Fibroblast of pulmonary artery (primary cell): ENCODE measurements at regions not wholly inside any gene's neighbourhood (a gene's known extent, or its start where the extent isn't known, plus 50 kb on each side); places are given as distances from the start of the nearest gene placed in this dataset.

Experiments used
- DNase-seq: peaks from one replicate; pipeline ENCODE4 v3.0.0-alpha.2; 2010; ENCODE audit warnings: low read depth
- H3K4me3 ChIP-seq: replicated peaks from 2 replicates; pipeline ENCODE4 v1.5.1; 2011; ENCODE audit warnings: low read depth, mild to moderate bottlenecking, control low read depth, low read length, moderate library complexity
- TF ChIP-seq, protein P1 (sequence below): IDR thresholded peaks from 2 replicates; pipeline ENCODE4 v1.5.1; 2011; ENCODE audit warnings: mild to moderate bottlenecking, control low read depth, low read length, inconsistent platforms; ENCODE audit errors: missing control alignments

DNA sequence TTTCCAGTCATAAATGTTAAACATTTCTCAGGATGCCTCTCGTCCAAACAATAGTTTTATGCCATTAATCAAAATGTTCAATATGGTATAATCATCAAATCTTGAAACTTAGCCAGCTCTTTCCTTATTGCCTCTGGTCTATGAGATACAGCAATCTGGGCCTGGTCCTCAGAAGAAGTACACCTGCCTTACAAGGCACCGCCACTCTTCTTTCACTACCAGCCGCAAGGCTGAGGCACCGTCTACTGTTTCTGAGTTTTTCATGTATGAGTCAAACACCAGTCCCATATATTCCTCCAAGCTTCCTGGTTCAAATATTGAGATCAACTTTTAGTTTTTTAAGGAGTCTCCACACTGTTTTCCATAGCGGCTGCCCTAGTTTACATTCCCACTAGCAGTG is 600.6 kb upstream of the FAT3 start:
- TF ChIP-seq, protein P1, sequence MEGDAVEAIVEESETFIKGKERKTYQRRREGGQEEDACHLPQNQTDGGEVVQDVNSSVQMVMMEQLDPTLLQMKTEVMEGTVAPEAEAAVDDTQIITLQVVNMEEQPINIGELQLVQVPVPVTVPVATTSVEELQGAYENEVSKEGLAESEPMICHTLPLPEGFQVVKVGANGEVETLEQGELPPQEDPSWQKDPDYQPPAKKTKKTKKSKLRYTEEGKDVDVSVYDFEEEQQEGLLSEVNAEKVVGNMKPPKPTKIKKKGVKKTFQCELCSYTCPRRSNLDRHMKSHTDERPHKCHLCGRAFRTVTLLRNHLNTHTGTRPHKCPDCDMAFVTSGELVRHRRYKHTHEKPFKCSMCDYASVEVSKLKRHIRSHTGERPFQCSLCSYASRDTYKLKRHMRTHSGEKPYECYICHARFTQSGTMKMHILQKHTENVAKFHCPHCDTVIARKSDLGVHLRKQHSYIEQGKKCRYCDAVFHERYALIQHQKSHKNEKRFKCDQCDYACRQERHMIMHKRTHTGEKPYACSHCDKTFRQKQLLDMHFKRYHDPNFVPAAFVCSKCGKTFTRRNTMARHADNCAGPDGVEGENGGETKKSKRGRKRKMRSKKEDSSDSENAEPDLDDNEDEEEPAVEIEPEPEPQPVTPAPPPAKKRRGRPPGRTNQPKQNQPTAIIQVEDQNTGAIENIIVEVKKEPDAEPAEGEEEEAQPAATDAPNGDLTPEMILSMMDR = no peak
- no peak for DNase-seq
- H3K4me3 ChIP-seq = no peak overlapping the region

DNA sequence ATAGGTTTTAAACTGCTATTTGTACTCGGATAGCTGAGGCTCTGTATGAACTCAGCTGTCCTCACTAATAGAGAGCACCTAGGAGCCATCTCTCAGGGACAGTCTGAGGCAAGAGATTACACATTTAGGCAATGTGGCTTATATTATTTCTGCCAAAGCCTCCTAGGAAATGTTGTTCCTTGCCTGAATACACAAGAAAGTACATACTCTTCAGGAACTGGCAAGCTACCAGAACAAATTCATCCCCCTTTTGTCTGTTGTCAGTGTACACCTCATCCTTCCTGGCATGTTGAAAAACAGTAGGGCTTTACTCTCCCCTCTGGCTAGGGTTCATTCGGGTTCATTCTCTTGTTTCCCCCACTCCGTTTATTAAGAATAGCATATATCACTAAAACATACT is 615.9 kb upstream of the FAT3 start:
- TF ChIP-seq, protein P1 = no peak
- no peak overlapping the region for H3K4me3 ChIP-seq
- no peak for DNase-seq

DNA sequence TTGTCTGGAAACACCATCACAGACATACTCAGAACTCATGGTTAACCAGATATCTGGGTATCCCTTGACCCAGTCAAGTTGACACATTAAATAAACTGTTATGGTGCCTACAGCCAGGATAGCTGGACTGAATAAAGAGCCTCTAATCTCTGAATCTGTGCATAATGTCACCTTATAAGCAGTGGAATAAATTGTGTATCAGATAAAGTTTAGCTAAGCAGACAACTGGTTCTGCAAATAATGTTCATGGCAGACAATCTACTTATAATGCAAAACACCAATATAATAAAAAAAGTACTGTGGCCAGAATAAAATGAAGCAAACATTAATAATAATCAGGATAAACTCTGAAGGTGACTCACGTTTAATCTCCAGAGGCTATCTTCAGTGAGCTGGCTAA is 628.5 kb upstream of the FAT3 start:
- TF ChIP-seq, protein P1 = no peak
- no peak for DNase-seq
- no peak overlapping the region for H3K4me3 ChIP-seq

- no peak overlapping the region for H3K4me3 ChIP-seq
- TF ChIP-seq, protein P1 = no peak
- DNase-seq = no peak
Observed at GRCh38 chr11:91591021-91591420, 633.6 kb upstream of the FAT3 start.

DNA sequence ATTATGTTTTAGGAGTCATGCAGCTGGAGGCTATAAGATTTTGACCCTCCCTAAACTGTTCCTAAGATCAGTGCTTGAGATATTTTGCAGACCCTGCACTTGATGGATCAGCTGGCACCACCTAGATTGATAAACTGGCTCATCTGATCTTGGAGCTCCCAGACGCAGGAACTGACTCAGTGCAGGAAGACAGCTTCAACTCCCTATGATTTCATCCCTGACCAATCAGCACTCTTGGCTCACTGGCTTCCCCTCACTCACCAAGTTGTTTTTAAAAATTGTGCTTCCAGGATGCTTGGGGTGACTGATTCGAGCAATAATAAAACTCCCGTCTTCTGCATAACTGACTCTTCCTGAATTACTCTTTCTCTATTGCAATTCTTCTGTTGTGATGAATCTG is 637.5 kb upstream of the FAT3 start:
- no peak for DNase-seq
- TF ChIP-seq, protein P1 = no peak

GRCh38 chr11:91585035-91585801 is 639.4 kb upstream of the FAT3 start:
- H3K4me3 ChIP-seq = no peak overlapping the region
- TF ChIP-seq, protein P1 = no peak
- DNase-seq = no peak

More for the DNA sequence above, 637.5 kb upstream of the FAT3 start:
- no peak overlapping the region for H3K4me3 ChIP-seq

DNA sequence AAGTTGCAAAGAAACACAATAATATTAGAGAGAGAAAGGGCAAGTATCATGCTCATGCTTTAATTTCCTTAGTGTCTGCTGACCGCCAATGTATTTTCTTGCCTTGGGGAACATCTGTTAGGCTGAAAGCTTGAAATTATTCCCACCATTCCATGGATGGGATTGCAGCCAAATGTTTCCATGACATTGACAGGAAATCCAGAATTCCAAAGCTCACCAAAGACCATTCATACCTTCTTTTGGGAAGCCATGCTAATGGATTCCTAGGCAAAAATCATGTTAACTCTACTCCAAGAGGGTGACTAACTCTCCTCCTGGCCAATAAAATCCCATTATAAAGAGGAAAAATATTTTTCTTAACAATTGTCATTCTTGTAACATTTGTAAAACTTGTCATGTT is 661.4 kb upstream of the FAT3 start:
- TF ChIP-seq, protein P1 = no peak
- no peak for DNase-seq

More for the DNA sequence above, 661.4 kb upstream of the FAT3 start:
- H3K4me3 ChIP-seq = no peak overlapping the region
